ENCODE measurements at regions not wholly inside any gene's neighbourhood (a gene's known extent, or its start where the extent isn't known, plus 50 kb on each side); places are given as distances from the start of the nearest gene placed in this dataset.

- no peak overlapping the region for H3K4me3 ChIP-seq (replicated peaks in 1 of 2; ENCODE audit: low read depth in 1 of 2, low read length in 2 of 2)
- ChIA-PET POLR2A (no interaction called here), CTCF (no interaction called here), RAD21 (ENCODE audit: low non-redundant PET in 1 of 2, low total read pairs in 2 of 2, uncharacterized antibody in 2 of 2, unreplicated experiment in 2 of 2) (no interaction called here)
- H3K9me3 ChIP-seq (ENCODE audit: control insufficient read depth in 1 of 2, insufficient read depth in 1 of 2, low read depth in 1 of 2, low read length in 2 of 2) = no peaks in the 10 kb centered on the region
- H4K20me1 ChIP-seq (ENCODE audit: insufficient read depth) = no peaks in the 10 kb centered on the region; the same call in 1 of the 2 replicates
- no peak overlapping the region for H3K4me2 ChIP-seq (ENCODE audit: low read length)
- H3K9me2 ChIP-seq (ENCODE audit: insufficient read depth) = no peaks in the 10 kb centered on the region
- no peak for ATAC-seq
- H3K79me2 ChIP-seq (ENCODE audit: insufficient read depth, low read length) = no peaks in the 10 kb centered on the region
- TF ChIP-seq TCF7L2 (IDR thresholded peaks at IDR 0.05; ENCODE audit: borderline replicate concordance, extremely low read depth, insufficient read depth, insufficient read length) (no peak), JUND (IDR thresholded peaks at IDR 0.05) (no peak), EGR1 (IDR thresholded peaks at IDR 0.05; ENCODE audit: low read depth) (no peak), POLR2A (IDR thresholded peaks at IDR 0.05; ENCODE audit: borderline replicate concordance, extremely low read depth, insufficient read depth, insufficient read length) (no peak), CEBPB (IDR thresholded peaks at IDR 0.05; ENCODE audit: low read depth) (no peak), ZFX (IDR thresholded peaks at IDR 0.05) (no peak), MAX (IDR thresholded peaks at IDR 0.05) (no peak), SIN3A (IDR thresholded peaks at IDR 0.05; ENCODE audit: low read depth) (no peak), SRF (IDR thresholded peaks at IDR 0.05; ENCODE audit: low read depth) (no peak), YY1 (IDR thresholded peaks at IDR 0.05; ENCODE audit: extremely low read depth, insufficient replicate concordance, low read depth, low read length) (no peak), RAD21 (IDR thresholded peaks at IDR 0.05; ENCODE audit: low read depth) (no peak), SP1 (IDR thresholded peaks at IDR 0.05; ENCODE audit: low read depth) (no peak)
- H3K4me1 ChIP-seq (ENCODE audit: control insufficient read depth in 1 of 2, insufficient read depth in 2 of 2, low read length in 2 of 2) = 0 out of 4 replicates have a peak, but pooled peaks cover 0 to 4% of the 10 kb centered on the region in 2 experiments
- no peak for DNase-seq (ENCODE audit: low read depth, low spot score)
- no TSS peak for BruUV-seq (replicated peaks)
- H3K36me3 ChIP-seq (ENCODE audit: control insufficient read depth in 1 of 2, insufficient read depth in 2 of 2, low read length in 2 of 2) = no peaks in the 10 kb centered on the region
- 0 out of 2 replicates have a peak, but pooled peaks cover 13% of the 10 kb centered on the region for H3K27me3 ChIP-seq (ENCODE audit: insufficient read depth, low read length)
- no peak overlapping the region for H3K27ac ChIP-seq (ENCODE audit: low read depth, low read length)
- H3K9ac ChIP-seq (ENCODE audit: low read length) = no peak overlapping the region
- no peak overlapping the region for H2AFZ ChIP-seq (ENCODE audit: low read depth, low read length, poor library complexity, severe bottlenecking)
- intact Hi-C loops (cut with micrococcal nuclease) = no loop called here
Measured at GRCh38 chr3:54053882-54054281, 68.5 kb upstream of the CACNA2D3 start.

- ChIA-PET POLR2A (no interaction called here), CTCF (no interaction called here)
- TF ChIP-seq SP1 (IDR thresholded peaks at IDR 0.05; ENCODE audit: low read depth) = no peak
- TF ChIP-seq YY1 (IDR thresholded peaks at IDR 0.05; ENCODE audit: extremely low read depth, insufficient replicate concordance, low read depth, low read length) = no peak
- no peak for TF ChIP-seq ZNF274 (IDR thresholded peaks at IDR 0.05; ENCODE audit: low read depth, low read length)
- TF ChIP-seq ELF1 (IDR thresholded peaks at IDR 0.05; ENCODE audit: borderline replicate concordance, low read depth) = no peak
- TF ChIP-seq SRF (IDR thresholded peaks at IDR 0.05; ENCODE audit: low read depth) = no peak
Measured at GRCh38 chr3:54053211-54053610, 69.1 kb upstream of the CACNA2D3 start.

More at GRCh38 chr3:54053211-54053610, 69.1 kb upstream of the CACNA2D3 start:
- H3K79me2 ChIP-seq (ENCODE audit: insufficient read depth, low read length) = no peaks in the 10 kb centered on the region
- no TSS peak for BruUV-seq (replicated peaks)
- RAD21 ChIA-PET (ENCODE audit: low non-redundant PET in 1 of 2, low total read pairs in 2 of 2, uncharacterized antibody in 2 of 2, unreplicated experiment in 2 of 2) = no interaction called here
- H2AFZ ChIP-seq (ENCODE audit: low read depth, low read length, poor library complexity, severe bottlenecking) = no peak overlapping the region
- no peak for DNase-seq (ENCODE audit: low read depth, low spot score)
- H3K27me3 ChIP-seq (ENCODE audit: insufficient read depth, low read length) = 0 out of 2 replicates have a peak, but pooled peaks cover 14% of the 10 kb centered on the region
- no peaks in the 10 kb centered on the region for H3K36me3 ChIP-seq (ENCODE audit: control insufficient read depth in 1 of 2, insufficient read depth in 2 of 2, low read length in 2 of 2)
- intact Hi-C loops (cut with micrococcal nuclease) = no loop called here
- H3K27ac ChIP-seq (ENCODE audit: low read depth, low read length) = no peak overlapping the region
- no peak overlapping the region for H3K9ac ChIP-seq (ENCODE audit: low read length)
- 0 out of 4 replicates have a peak, but pooled peaks cover 0 to 4% of the 10 kb centered on the region in 2 experiments for H3K4me1 ChIP-seq (ENCODE audit: control insufficient read depth in 1 of 2, insufficient read depth in 2 of 2, low read length in 2 of 2)
- H3K4me3 ChIP-seq (replicated peaks in 1 of 2; ENCODE audit: low read depth in 1 of 2, low read length in 2 of 2) = no peak overlapping the region
- no peak for ATAC-seq
- no peaks in the 10 kb centered on the region; the same call in 1 of the 2 replicates for H4K20me1 ChIP-seq (ENCODE audit: insufficient read depth)
- H3K9me3 ChIP-seq (ENCODE audit: control insufficient read depth in 1 of 2, insufficient read depth in 1 of 2, low read depth in 1 of 2, low read length in 2 of 2) = no peaks in the 10 kb centered on the region
- no peak overlapping the region for H3K4me2 ChIP-seq (ENCODE audit: low read length)
- no peaks in the 10 kb centered on the region for H3K9me2 ChIP-seq (ENCODE audit: insufficient read depth)
